Ectodermal cell (in vitro differentiated cells): ENCODE measurements at regions not wholly inside any gene's neighbourhood (a gene's known extent, or its start where the extent isn't known, plus 50 kb on each side); places are given as distances from the start of the nearest gene placed in this dataset.

Source experiments
- H3K27ac ChIP-seq: 2 replicates; pipeline ENCODE4 v1.7.0; 2013; ENCODE audit warnings: mild to moderate bottlenecking, low read depth, low read length; ENCODE audit not compliant: insufficient read depth, poor library complexity, severe bottlenecking
- H3K27me3 ChIP-seq: 2 replicates; pipeline ENCODE4 v1.7.0; 2013; ENCODE audit warnings: mild to moderate bottlenecking, low read length; ENCODE audit not compliant: insufficient read depth, control insufficient read depth, poor library complexity, severe bottlenecking
- H3K36me3 ChIP-seq: one replicate; pipeline ENCODE4 v1.7.0; 2013; ENCODE audit warnings: low read length; ENCODE audit not compliant: control insufficient read depth, insufficient read depth
- H3K4me1 ChIP-seq: one replicate; pipeline ENCODE4 v1.7.0; 2013; ENCODE audit warnings: low read length; ENCODE audit not compliant: control insufficient read depth, insufficient read depth
- H3K4me3 ChIP-seq: 2 replicates; pipeline ENCODE4 v1.7.0; 2013; ENCODE audit warnings: low read depth, low read length, control low read depth; ENCODE audit not compliant: insufficient read depth
- H3K9me3 ChIP-seq: 2 replicates; pipeline ENCODE4 v1.7.0; 2013; ENCODE audit warnings: mild to moderate bottlenecking, low read length, moderate library complexity; ENCODE audit not compliant: control insufficient read depth
- WGBS, 2 experiments: methylation state at CpG; one replicate each; pipeline ENCODE4 v1.1.7; 2013; ENCODE audit warnings: missing lambda C conversion rate in 2 of 2; 5-methylcytosine and 5-hydroxymethylcytosine counted together

GRCh38 chr13:83327091-83327490, 555.2 kb downstream of the SLITRK1 start:
- Histone ChIP-seq H3K4me1 (no peaks in the 10 kb centered on the region), H3K4me3 (no peak overlapping the region), H3K27me3 (no peaks in the 10 kb centered on the region), H3K27ac (no peak overlapping the region), H3K9me3 (no peaks in the 10 kb centered on the region), H3K36me3 (no peaks in the 10 kb centered on the region)
- WGBS, 2 experiments, result 94 to 96% methylated on average over 5 of the region's 5 CpGs

GRCh38 chr13:83325125-83325853, 557.0 kb downstream of the SLITRK1 start:
- WGBS, 2 experiments, result 100% methylated on average over 1 of the region's 2 CpGs
- H3K4me1 ChIP-seq, result no peaks in the 10 kb centered on the region
- H3K4me3 ChIP-seq, result no peak overlapping the region
- no peak overlapping the region for H3K27ac ChIP-seq
- H3K36me3 ChIP-seq, result no peaks in the 10 kb centered on the region
- no peaks in the 10 kb centered on the region for H3K9me3 ChIP-seq
- H3K27me3 ChIP-seq, result no peaks in the 10 kb centered on the region

GRCh38 chr13:83311886-83312577, 570.2 kb downstream of the SLITRK1 start:
- Histone ChIP-seq H3K27me3 (no peaks in the 10 kb centered on the region), H3K36me3 (no peaks in the 10 kb centered on the region), H3K9me3 (no peaks in the 10 kb centered on the region), H3K4me3 (no peak overlapping the region), H3K4me1 (no peaks in the 10 kb centered on the region), H3K27ac (no peak overlapping the region)
- WGBS, 2 experiments, result 80 to 92% methylated on average over 1 to 2 of the region's 2 CpGs

- 95 to 100% methylated on average over 1 of the region's 1 CpG for WGBS, 2 experiments
- no peaks in the 10 kb centered on the region for H3K27me3 ChIP-seq
- H3K4me1 ChIP-seq, result no peaks in the 10 kb centered on the region
- no peaks in the 10 kb centered on the region for H3K9me3 ChIP-seq
- H3K36me3 ChIP-seq, result no peaks in the 10 kb centered on the region
- no peak overlapping the region for H3K27ac ChIP-seq
- no peak overlapping the region for H3K4me3 ChIP-seq
Observed at GRCh38 chr13:83298617-83299016, 583.7 kb downstream of the SLITRK1 start.

GRCh38 chr13:83297586-83298290, 584.5 kb downstream of the SLITRK1 start:
- Histone ChIP-seq H3K27me3 (no peaks in the 10 kb centered on the region), H3K27ac (no peak overlapping the region), H3K4me3 (no peak overlapping the region), H3K4me1 (no peaks in the 10 kb centered on the region), H3K9me3 (no peaks in the 10 kb centered on the region), H3K36me3 (no peaks in the 10 kb centered on the region)
- WGBS, 2 experiments, result 80 to 86% methylated on average over 7 to 8 of the region's 8 CpGs

GRCh38 chr13:83295686-83296085, 586.6 kb downstream of the SLITRK1 start:
- Histone ChIP-seq H3K36me3 (no peaks in the 10 kb centered on the region), H3K4me3 (no peak overlapping the region), H3K27me3 (no peaks in the 10 kb centered on the region), H3K27ac (no peak overlapping the region), H3K9me3 (no peaks in the 10 kb centered on the region), H3K4me1 (no peaks in the 10 kb centered on the region)

GRCh38 chr13:83286737-83287136, 595.5 kb downstream of the SLITRK1 start:
- H3K27me3 ChIP-seq, result no peaks in the 10 kb centered on the region
- H3K4me3 ChIP-seq, result no peak overlapping the region
- H3K9me3 ChIP-seq, result no peaks in the 10 kb centered on the region
- H3K4me1 ChIP-seq, result no peaks in the 10 kb centered on the region
- H3K36me3 ChIP-seq, result no peaks in the 10 kb centered on the region
- no peak overlapping the region for H3K27ac ChIP-seq

GRCh38 chr13:83281654-83282053, 600.6 kb downstream of the SLITRK1 start:
- no peak overlapping the region for H3K4me3 ChIP-seq
- 100% methylated on average over 1 of the region's 1 CpG for WGBS, 2 experiments

GRCh38 chr13:83274679-83275078, 607.6 kb downstream of the SLITRK1 start:
- no peaks in the 10 kb centered on the region for H3K9me3 ChIP-seq
- H3K27ac ChIP-seq, result no peak overlapping the region
- H3K36me3 ChIP-seq, result no peaks in the 10 kb centered on the region
- H3K27me3 ChIP-seq, result no peaks in the 10 kb centered on the region
- no peaks in the 10 kb centered on the region for H3K4me1 ChIP-seq
- H3K4me3 ChIP-seq, result no peak overlapping the region

More at GRCh38 chr13:83281654-83282053, 600.6 kb downstream of the SLITRK1 start:
- Histone ChIP-seq H3K27ac (no peak overlapping the region), H3K9me3 (no peaks in the 10 kb centered on the region), H3K36me3 (no peaks in the 10 kb centered on the region), H3K27me3 (no peaks in the 10 kb centered on the region), H3K4me1 (no peaks in the 10 kb centered on the region)

- H3K36me3 ChIP-seq, result no peaks in the 10 kb centered on the region
- no peak overlapping the region for H3K4me3 ChIP-seq
- H3K27ac ChIP-seq, result no peak overlapping the region
- H3K9me3 ChIP-seq, result no peaks in the 10 kb centered on the region
- no peaks in the 10 kb centered on the region for H3K27me3 ChIP-seq
- 90 to 92% methylated on average over 1 of the region's 1 CpG for WGBS, 2 experiments
- H3K4me1 ChIP-seq, result no peaks in the 10 kb centered on the region
Observed at GRCh38 chr13:83272652-83273240, 609.5 kb downstream of the SLITRK1 start.
